ENCODE measurements at regions not wholly inside any gene's neighbourhood (a gene's known extent, or its start where the extent isn't known, plus 50 kb on each side); places are given as distances from the start of the nearest gene placed in this dataset.

DNA sequence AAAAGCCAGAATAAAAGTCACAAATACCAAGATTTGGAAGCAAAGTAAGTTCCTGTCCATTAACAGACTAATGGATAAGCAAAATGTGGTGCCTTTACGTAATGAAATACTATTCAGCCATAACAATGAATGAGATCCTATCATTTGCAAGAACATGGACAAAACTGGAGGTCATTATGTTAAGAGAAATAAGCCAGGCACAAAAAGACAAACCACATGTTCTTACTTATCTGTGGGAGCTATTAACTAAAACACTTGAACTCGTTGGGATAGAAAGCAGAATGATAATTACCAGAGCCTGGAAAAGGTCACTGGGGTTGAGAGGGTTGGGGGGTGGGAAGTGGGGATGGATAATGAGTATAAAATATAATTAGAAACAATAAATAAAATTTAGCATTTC is 1015.9 kb downstream of the OTOL1 start:
- TF ChIP-seq, protein P1, sequence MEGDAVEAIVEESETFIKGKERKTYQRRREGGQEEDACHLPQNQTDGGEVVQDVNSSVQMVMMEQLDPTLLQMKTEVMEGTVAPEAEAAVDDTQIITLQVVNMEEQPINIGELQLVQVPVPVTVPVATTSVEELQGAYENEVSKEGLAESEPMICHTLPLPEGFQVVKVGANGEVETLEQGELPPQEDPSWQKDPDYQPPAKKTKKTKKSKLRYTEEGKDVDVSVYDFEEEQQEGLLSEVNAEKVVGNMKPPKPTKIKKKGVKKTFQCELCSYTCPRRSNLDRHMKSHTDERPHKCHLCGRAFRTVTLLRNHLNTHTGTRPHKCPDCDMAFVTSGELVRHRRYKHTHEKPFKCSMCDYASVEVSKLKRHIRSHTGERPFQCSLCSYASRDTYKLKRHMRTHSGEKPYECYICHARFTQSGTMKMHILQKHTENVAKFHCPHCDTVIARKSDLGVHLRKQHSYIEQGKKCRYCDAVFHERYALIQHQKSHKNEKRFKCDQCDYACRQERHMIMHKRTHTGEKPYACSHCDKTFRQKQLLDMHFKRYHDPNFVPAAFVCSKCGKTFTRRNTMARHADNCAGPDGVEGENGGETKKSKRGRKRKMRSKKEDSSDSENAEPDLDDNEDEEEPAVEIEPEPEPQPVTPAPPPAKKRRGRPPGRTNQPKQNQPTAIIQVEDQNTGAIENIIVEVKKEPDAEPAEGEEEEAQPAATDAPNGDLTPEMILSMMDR (IDR thresholded peaks at IDR 0.05), result no peak
- TF ChIP-seq POLR2A (IDR thresholded peaks at IDR 0.05), result no peak

Measured in body of pancreas (tissue), 4 donors.